Prostate gland (tissue), 2 donors: ENCODE measurements at regions not wholly inside any gene's neighbourhood (a gene's known extent, or its start where the extent isn't known, plus 50 kb on each side); places are given as distances from the start of the nearest gene placed in this dataset.

ENCODE experiments used
- CTCF ChIP-seq, 4 experiments: fragments of 200-600 bp in 2 of 4; fragments of 450-650 bp in 2 of 4; sonication (generic) in 2 of 4; IDR thresholded peaks; 1 replicate in 3 of 4; 2 replicates in 1 of 4; pipeline ENCODE4 v1.5.1; 2016 to 2019; ENCODE audit warnings: antibody characterized with exemption in 4 of 4, mild to moderate bottlenecking in 2 of 4, moderate library complexity in 2 of 4
- POLR2A ChIP-seq: fragments of 450-650 bp; IDR thresholded peaks from one replicate; pipeline ENCODE4 v1.6.1; 2016; ENCODE audit warnings: antibody characterized with exemption, mild to moderate bottlenecking

GRCh38 chr2:78237704-78238103, 715.5 kb upstream of the LRRTM4 start:
- TF ChIP-seq CTCF (IDR thresholded peaks at IDR 0.05) (no peak), POLR2A (no peak)
